H1 (cell line): ENCODE measurements at regions not wholly inside any gene's neighbourhood (a gene's known extent, or its start where the extent isn't known, plus 50 kb on each side); places are given as distances from the start of the nearest gene placed in this dataset.

Source experiments
- ASH2L ChIP-seq: fragments of 200-600, 300-600 bp; sonication (generic); IDR thresholded peaks from one replicate; pipeline ENCODE4 v1.7.1; 2017; ENCODE audit warnings: low read length
- NRF1 ChIP-seq: IDR thresholded peaks from 2 replicates; pipeline ENCODE4 v1.6.1; 2011; ENCODE audit warnings: mild to moderate bottlenecking, low read depth, low read length, improper control_type of control experiment
- TBP ChIP-seq: IDR thresholded peaks from 2 replicates; pipeline ENCODE4 v1.6.1; 2011; ENCODE audit warnings: low read depth, low read length, improper control_type of control experiment
- TF ChIP-seq, protein P1 (sequence below): IDR thresholded peaks from 2 replicates; pipeline ENCODE4 v1.6.1; 2012; ENCODE audit warnings: inconsistent platforms

DNA sequence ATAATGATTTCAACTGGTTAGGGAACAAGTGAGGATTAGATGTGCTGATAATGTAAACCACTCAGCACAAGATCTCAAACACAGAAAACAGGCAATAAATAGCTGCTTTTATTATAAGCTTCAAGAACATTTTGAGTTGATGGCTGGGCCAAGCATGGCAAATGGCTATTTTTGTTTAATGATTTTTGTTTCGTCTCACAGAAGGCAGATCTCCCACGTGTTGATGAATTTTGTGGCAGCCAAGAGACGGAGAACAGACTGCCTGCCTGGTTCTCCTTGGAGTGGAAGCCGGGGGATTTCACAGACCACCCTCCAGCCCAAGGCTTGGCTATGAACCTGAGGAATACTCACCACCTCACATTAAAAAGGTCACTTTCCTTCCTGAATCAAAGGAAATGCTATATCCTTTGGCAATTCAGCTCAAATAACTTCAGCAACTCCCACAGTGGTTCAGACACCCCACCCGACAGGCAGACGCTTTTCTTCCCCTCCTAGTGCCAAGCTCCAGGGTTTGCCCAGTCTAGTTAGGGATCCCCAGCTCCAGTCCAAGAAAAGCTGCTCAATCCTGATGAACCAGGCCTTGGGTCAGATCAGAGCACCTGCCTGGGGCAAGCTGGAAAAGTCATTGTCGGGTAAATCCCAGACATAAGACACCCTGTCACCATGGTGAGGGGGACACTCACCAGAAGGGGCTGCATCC, 593.5 kb downstream of the TOX3 start (continued):
- TF ChIP-seq NRF1: no peak
- TF ChIP-seq TBP: no peak
- no peak for TF ChIP-seq ASH2L
- TF ChIP-seq, protein P1, sequence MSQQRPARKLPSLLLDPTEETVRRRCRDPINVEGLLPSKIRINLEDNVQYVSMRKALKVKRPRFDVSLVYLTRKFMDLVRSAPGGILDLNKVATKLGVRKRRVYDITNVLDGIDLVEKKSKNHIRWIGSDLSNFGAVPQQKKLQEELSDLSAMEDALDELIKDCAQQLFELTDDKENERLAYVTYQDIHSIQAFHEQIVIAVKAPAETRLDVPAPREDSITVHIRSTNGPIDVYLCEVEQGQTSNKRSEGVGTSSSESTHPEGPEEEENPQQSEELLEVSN: no peak
